GM21390 (cell line): ENCODE measurements at regions not wholly inside any gene's neighbourhood (a gene's known extent, or its start where the extent isn't known, plus 50 kb on each side); places are given as distances from the start of the nearest gene placed in this dataset.

Experiments
- ATAC-seq: cut with Tn5 transposase; IDR thresholded peaks from one replicate; pipeline ENCODE4 v1.9.1; 2021; ENCODE audit not compliant: unreplicated experiment

DNA sequence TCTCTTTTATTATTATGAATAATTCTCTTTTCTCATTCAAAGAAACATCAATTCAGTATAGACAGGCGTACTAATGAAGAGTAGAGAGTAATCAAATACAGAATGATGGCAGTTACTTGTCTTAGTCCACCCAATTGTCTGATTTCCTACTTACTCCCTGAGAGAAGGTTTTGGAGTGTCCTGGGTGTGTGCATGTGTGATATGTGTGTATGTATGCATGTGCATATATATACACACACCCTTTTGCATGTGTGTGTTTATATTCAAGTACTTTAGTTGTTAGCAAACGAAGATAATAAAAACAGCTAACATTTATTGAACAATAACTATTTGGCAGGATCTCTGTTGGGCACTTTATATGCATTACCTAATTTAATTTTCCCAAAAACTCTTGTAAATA, 63.2 kb upstream of the CCDC190 start:
- ATAC-seq = no peak

DNA sequence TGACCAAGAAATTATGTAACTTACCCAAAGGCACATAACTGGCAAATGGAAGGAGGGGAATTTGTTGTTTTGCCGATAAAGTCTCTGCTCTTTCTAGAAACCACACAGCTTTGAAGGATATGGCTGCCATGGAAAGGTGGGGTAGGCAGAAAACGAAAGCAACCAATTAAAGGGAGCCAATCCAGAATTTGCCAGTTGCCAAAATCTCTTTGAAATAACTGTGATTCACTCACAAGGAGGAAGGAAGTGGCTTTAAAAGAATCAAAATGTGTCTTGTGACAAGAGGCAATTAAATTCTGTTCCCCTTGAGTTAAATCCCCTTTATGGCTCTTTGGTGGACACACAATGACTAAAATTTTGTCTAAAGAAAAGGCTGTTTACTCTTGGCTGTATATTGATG, 61.2 kb upstream of the CCDC190 start:
- ATAC-seq = no peak

DNA sequence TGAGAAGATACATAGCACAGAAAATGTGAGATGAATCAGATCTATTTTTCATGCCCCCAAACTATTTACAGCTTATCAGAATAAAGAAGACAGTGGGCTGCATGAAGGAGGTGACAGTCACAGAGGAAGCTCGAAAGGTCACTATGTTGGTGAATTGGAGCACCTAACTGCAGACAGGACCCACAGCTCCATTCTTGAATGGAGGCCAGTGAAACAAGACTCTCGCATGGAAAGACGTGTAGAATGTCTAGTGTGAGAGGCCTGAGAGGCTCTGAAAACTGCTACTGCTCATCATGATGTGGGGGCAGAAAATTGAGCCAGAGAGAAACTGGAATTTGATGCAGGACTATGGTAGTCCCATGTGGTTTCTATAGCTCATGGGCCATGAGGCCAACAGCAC, 60.3 kb upstream of the CCDC190 start:
- no peak for ATAC-seq

DNA sequence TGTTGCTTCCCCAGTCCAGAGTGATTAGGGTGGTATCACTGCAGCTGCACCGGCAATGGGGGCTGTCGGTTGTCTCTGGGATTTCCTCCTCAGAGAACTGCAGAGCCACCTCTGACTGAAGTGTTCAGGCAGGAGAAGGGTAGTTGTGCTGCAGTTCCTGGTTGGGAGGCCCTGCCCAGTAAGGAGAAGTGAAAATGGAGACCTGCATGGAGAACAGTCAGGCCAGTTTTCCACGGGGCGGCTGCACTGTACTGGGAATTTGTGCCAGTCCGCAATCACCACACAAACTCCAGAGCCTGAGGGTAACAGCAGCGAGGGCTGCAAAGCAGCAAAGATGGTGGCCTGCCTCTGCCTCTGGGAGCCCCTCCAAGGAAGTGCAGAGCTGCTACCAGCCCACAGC, 58.1 kb upstream of the CCDC190 start:
- ATAC-seq = no peak

DNA sequence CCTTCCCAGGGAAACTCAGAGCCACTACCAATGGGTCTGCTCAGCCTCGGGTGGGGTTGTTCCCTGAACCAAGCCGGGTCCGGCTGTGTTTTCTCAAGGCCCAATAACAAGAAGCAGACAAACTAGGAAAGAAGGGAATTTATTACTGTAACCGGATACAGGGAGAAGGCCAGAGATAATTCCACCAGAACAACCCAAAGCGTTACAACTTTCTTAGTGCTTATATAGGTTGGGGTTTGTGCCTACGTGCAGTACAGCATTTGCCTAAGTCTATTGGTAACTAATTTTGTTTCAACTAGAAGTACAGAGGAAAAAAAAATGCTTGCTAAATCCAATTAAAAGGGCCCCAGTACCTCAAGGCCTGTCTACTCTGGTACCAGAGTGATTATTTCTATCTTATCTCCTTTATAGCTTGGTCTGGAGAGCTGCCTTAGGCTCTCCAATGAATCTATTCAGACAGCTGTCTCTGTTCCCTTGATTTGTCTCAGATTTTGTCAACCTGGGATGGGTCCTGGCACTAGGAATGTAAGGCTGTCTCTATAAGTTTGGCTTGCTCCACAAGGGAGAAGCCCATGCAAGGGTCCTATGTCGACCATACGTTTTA, 57.3 kb upstream of the CCDC190 start:
- ATAC-seq = no peak

DNA sequence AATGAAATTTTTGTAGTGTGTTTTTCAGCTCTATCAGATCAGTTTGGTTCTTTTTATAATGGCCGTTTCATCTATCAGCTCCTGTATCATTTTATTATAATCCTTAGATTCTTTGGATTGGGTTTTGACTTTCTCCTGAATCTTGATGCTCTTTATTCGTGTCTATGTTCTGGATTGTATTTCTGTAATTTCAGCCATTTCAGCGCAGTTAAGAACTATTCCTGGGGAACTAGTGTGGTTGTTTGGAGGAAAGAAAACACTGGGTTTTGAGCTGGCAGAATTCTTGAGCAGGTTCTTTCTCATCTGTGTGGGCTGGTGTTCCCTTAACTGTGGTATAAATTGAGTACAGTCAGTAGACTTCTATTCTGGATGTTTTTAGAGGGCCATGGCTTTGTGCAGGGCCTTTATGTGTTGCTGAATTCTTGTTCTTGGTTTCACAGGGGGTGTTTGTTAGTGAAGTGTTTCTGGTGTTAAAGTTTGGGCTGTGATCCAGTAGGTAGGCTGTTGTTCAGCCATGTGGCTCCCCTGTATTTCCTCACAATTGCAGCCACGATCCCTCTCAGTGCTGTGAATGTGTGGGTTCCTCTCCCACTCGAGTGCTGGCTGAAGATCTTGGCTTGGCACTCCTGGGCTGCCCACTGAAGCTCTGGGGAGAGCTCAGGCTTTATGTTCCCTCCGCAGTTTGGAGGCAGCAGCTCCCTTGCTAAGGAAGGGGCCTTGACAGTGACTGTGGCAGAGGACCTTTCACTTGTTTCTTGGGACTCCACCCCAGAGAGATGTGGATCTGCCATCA, 56.0 kb upstream of the CCDC190 start:
- no peak for ATAC-seq

DNA sequence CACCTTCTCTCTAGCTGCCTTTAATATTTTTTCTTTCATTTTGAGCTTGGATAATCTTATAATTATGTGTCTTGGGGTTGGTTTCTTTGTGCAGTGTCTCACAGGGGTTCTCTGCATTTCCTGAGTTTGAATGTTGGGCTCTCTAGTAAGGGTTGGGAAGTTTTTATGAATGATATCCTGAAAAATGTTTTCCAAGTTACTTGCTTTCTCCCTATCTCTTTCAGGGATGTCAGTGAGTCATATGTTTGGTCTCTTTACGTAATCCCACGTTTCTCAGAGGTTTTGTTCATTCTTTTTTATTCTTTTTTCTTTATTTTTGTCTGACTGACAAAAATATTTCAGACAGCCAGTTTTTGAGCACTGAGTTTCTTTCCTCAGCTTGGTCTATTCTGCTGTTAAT, 55.4 kb upstream of the CCDC190 start:
- ATAC-seq = no peak

DNA sequence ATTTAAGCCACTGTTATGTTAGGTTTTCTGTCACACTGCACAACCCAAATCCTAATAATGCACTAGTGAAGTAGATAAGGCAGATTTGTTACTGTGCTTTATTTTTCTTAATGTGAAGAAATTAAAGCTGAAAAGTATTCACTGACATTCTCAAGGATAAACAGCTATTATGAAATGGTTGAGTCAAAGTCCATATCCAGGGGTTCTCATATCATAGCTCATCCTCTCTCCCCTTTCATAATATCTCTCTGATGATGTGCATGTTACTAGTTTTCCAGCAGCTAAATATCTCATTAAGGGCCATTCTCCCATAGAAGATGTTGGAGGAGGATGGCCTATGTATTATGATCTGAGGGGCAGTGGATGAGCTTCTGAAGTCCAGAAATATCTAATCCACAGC, 53.6 kb upstream of the CCDC190 start:
- ATAC-seq = no peak

DNA sequence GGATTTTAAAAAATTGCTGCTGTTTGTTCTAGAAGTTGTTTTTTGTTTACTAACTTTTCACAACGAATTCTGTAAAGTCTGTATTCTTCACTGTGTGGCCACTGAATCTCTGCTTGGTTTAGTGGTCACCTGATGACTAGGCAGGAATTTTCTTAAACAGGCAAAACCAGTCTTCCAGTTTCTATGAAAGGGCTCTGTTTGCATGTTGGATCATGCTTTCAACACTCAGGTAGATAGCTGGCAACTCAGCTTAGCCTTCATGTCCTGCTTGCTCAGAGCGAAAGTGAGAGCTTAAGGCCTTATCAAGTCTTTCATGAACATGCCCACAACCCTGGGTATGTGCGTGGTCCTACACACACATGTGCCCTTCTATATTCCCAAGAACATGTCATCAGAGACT, 52.4 kb upstream of the CCDC190 start:
- no peak for ATAC-seq

DNA sequence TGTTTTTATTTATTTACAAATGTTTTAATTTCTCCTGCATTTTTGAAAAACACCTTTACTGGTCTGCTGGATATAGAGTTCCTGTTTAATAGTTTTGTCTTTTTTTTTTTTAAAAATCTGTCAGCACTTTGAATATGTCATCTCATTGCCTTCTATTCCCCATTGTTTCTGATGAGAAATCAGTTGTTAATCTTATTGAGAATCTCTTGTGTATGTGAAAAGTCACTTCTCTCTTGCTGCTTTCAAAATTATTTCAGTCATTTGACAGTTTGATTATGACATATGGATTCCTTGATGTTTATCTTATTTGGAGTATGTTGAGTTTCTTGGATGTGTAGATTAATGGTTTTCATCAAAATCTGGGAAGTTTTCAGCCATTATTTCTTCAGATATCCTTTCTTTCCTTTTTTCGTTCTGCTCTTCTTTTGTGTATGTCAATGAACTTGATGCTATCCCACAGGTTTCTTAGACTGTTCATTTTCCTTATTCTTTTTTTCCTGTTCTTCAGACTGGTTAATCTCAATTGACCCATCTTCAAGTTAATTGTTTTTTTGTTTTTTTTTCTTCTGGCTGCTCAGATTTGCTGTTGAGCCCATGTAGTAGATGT, 51.2 kb upstream of the CCDC190 start:
- ATAC-seq = no peak
